ENCODE measurements at regions not wholly inside any gene's neighbourhood (a gene's known extent, or its start where the extent isn't known, plus 50 kb on each side); places are given as distances from the start of the nearest gene placed in this dataset.
"Not testable (repeated sequence)": the region's sequence is repeated elsewhere in the genome, so short reads cannot be mapped to it uniquely, and the experiment has no call there.

DNA sequence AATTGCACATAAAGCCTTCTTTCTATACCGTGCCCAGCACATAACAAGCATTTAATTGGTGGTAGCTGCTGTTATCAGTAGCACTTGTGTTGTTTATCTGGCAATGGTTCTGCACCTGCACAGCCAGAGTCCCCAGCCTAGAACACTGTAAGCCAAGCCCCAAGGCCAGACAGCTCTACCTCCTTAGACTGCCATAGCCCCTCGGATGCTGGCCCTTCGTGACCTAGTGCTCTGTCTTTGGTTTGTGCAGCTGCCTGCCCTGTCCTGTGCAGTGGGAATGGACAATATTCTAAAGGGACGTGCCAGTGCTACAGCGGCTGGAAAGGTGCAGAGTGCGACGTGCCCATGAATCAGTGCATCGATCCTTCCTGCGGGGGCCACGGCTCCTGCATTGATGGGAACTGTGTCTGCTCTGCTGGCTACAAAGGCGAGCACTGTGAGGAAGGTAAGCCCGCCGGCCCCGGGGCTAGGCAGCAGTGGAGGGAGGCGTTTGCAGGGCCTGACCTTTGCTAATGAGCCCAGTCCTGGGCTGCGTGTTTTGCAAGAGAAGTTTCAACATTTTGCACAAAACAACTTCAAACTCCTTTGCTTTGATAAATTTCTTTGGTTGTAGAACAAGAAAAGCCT lies 173.3 kb upstream of the WWC1 start:
- no peak for DNase-seq

DNA sequence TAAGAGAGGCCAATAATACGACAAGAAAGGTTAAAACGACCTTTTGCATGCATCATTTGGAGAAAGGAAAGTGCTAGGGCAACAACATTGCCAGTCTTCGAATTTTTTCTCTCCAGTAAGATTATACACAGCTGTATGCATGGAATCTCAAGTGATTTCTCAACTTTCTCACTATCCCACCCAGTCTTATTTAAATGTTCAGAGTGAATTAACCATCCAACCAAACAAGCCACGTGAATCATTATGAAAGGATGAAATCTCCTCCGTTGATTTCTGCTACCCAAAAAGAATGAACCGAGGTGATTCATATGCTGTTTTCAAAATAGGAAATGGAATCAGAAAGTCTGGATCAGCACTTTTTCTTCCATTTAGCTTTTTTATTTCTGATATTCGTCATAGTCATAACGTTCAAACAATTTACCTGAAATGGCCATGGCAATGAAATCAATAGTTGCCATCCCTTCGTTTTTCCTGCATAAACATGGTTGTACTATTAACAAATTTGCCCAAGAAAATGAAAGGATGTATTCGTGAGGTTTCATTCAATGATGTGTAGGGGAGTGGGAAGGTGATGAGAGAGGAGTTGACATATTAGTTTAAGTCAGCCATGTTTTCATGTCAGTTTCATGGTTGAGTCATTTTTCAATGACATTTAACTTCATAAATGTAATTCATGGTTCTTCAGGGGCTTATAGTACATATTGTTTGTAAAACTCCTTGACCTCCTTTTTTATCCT lies 170.9 kb upstream of the WWC1 start:
- DNase-seq = no peak

DNA sequence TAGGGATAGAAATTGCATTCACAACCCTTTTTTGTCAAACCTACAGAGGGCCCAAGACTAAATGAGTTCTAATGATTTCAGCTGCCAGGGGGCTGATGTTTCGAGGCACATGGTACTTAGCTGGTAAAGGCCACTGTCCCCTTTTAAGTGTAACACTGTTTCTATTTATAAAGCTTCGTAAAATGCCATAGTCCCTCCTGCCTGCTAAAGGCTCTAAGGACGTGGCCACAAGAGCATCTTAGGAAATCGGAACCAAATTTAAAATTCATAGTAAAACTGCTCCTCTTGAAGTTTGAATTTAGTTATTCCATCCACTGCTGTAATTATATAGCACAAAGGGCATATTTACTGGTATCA lies 170.3 kb upstream of the WWC1 start:
- no peak for DNase-seq

DNA sequence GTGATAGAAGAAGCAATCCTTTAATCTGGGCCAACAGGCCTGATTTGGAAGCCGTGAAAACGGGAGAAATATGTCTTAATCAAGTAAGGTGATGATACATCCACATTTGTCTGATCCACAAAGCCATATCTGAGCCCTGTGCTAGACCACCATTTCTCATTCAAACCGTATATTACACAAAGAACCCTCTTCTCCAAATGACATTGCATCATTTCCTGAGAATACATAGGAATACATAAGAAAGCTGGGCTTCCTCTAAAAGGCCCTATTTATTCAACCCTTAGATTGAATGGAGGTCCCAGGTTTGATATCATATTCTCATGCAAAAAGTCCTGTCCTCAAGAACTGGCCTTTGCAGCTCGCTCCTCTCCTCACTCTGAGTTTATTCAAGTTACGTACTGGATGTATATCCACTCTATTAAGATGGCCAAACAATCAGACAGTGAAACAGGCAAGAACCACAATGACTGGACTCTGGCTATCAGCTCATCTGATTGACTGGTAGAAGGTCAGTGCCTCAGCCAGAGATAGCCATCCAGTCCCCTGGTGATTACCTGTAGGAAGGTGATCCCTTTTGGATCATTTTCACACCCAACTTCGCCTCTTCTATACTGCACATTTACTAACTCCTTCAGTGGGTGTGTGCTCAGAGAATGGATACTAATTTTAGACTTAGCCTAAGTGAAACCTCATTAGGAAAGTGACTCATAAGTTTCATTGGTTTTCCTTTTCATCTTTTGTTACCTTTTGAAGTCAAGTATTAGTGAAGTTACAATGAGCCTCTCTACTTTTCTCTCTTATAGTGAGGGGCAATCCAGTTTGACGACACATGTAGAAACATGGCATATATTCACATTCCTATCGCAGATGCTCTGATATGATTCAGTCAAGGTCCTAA lies 167.6 kb upstream of the WWC1 start:
- no peak for DNase-seq

DNA sequence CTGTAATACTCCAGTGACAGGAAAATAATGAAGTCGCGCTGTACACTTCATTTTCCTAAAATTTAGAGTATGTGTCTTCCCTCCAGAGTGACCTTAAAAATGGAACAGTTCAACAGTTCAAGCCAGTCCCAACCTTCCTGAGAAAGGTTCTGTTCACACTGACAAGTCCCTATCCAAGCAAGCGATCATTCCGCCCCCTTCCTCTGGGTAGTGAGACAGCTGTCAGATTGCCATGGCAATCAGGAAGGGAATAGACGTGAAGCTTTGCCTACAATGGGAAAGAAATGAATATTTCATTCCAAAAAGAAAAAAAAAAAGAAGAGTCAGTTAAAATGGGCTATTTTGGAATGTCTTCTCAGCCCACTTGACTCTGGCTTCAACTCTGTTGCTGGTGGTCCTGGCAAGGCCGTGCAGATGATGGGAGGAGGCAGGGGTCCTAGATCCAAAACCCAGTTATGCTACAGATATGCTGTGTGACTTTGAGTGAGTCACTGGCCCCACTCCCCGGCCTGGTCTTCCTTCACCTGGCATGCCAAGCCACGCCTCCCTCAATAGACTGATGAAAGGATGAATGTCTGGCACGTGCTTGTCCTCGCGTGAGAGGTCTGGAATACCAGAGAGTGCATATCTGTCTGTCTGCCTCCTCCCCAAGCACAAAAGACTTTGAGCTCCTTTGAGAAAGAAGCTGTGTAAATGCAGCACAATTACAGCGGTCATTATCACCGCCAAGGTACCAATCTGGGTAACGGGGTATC lies 165.8 kb upstream of the WWC1 start:
- no peak for DNase-seq

DNA sequence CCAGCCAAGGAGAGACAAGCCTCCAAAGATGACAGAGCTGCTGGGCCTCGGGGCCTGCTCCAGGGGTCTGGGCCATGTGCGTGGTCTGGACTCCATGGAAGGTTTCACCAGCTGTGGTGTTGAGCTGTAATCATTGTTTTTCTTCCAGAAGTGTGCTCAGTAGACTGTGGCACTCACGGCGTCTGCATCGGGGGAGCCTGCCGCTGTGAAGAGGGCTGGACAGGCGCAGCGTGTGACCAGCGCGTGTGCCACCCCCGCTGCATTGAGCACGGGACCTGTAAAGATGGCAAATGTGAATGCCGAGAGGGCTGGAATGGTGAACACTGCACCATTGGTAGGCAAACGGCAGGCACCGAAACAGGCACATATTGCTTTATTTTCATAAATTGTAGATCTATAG lies 164.8 kb upstream of the WWC1 start:
- no peak for DNase-seq

DNA sequence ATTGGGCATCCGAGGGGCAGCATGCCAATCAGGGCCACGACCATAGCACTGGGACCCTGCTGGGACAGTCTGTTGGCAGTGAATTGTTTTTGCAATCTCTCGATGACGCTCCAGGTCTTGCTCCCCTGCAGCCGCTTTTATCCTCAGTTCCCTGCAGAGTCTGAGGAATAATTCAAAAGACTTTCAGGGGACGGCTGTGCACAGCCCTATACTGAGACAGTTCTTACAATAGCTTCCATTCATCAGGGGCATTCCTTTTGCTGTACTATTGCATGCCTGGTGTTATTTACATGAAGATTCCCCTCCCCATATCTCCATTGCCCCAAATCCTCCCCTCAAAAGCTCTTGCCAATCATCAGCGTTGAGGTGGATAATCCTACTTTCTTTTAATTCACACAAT lies 163.3 kb upstream of the WWC1 start:
- no peak for DNase-seq

DNA sequence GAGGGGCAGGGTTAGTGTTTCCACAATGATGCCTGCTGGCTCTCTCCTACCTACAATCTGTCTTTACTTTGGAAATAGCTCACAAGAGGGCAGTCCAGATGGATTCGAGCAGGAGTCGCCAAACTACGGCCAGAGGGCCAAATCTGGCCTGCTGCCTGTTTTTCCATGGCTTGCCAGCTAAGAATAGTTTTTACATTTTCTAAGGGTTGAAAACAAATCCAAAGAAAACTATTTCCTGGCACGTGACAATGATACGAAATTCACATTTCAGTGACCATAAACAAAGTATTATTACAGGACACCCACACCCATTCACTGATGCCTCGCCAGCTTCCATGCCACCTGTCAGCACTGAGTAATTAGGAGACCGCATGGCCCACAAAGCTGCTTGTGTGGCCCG lies 162.9 kb upstream of the WWC1 start:
- DNase-seq = no peak

DNA sequence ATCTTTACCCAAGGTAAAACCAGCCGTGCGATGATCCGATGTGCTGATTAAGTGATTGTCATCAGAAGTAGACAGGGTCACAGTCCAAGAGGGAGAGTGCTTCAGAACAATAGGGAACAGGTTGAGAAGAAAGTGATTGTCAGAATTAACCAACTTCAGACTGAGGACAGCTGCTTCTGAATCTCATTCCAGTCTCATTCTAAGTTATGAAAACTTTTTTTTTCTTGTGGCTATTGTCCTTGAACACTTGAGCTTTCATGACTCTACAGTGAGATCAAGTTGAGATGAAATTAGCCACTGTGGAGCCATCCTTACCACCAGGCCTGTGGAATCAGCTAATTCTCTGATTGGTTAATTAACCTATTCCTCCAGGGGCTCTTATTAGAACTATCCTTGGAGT lies 159.9 kb upstream of the WWC1 start:
- no peak for DNase-seq

DNA sequence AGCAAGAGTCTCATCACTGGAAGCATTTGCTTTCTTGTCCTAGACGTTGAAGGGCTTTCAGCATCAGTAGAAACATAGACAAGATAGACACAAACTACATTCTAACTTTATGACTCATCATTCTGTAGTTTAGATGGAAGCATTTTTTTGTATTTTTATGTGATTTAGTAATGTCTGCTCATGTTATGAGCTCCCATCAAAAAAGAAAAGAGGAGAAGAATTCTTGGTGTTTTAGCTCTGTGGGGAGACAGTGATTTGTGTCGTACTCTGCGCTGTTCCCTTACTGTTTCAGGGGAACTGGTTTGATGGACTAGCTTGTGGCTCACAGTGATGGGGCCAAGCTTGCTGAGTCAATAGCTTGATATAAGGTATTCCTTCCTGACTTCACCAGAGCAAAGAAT lies 159.2 kb upstream of the WWC1 start:
- no peak for DNase-seq

DNA sequence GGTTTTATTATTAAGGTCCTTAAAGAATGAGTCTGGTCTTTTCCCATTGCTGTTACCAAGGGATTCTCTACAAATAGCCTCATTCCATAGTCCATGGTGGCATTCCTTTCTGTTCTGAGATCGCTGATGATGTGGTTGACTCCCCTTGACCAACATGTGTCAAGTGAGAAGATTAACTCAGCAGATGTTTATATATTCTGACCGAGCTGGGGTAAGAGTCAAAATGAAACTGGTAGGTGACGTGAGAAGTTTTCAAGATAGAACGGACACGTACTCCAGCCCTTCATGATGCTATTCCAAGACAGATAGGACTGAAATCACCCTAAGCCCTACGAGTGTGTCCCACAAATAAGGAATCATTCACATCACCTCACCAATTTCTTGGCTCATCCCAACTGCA lies 155.5 kb upstream of the WWC1 start:
- DNase-seq = no peak

DNA sequence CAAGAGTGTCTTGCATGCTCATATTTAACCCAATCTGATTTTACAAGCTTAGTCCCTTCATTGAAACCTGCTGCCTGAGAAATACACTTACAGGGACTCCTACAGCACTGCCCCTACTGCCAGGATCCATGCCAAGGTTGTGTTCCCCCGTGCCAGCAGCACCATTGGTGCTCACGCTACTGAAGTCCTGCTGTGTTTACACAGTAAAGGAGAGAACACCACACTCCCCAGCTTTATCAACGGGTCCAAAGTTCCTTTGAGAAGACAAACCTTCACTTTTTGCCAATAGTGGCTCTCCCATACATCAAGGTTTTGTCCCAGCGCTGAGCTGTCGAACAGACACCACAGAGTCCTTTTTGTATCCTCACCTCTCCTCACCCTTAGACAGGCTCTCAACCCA lies 155.1 kb upstream of the WWC1 start:
- DNase-seq = no peak

DNA sequence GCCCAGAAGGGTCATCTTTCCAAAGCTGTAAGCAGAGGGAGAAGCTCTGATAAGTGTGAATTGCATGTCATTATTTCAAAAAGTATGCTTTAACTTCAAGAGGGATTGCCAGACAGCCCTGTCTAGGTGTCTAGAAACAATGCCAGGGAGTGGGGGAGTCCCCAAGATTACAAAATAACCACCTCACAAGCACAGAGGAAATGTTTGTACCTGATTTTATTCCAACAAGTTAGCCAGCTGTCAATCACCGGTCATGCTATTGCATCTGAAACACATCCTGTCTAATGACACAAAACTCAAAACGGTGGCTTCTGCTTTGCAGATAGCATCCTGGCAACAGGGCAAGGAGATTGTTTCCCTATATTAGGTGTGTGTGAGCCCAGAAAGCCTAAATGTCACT lies 154.2 kb upstream of the WWC1 start:
- DNase-seq = no peak

DNA sequence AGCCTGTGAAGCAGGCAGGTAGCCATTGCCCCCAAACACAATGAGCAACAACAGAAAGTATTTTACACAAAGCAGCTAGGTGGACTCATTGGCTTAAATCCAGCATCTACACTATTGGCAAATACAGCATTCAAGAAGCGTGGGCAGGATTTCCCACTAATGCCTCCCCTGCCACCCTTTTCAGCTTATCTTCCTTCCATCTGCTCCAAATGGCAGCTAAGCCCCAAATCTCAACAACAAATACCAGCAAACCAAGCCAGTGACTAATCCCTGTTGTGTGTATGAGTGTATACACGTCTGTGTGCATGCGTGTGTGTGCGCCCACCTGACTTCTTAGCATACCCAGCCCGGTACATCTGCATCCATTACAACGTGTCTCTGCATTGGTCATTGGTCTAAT lies 151.2 kb upstream of the WWC1 start:
- no peak for DNase-seq

DNA sequence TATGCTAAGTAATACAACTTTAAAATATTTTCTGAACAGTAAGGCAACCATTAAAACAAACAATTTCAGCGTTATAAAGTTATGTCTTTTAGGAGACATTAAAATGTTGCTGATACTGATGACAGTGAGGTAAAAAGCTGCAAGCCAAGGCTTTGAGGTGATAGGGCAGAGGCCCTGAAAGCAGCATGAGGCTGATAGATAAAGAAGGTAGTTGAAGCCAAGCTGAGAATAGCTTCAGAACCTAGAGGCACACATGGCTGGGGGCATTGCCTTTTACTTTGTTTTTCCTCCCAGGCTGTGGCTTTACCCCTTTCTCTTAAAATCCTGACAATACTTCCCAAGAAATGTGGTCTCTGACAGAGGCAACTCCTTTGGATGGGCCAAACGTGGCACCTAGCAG lies 149.0 kb upstream of the WWC1 start:
- DNase-seq = no peak

DNA sequence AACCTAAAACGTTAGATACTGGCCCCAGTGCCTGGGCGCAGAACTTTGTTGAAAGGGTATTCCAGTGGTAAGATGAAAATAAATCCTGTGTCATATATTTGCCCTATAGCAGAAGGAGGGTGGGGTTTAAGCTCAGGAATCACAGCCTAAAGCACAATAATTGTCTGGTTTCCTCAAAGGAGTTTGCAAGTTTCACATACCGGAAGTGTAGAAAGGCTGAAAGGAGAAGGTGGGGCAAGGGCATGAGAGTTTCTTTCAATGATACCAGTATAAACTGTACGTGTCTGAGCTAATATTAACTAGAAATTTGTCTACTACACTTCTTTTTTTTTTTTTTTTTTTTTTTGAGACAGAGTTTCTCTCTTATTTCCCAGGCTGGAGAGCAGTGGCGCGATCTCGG lies 147.9 kb upstream of the WWC1 start:
- DNase-seq = not testable (repeated sequence)

DNA sequence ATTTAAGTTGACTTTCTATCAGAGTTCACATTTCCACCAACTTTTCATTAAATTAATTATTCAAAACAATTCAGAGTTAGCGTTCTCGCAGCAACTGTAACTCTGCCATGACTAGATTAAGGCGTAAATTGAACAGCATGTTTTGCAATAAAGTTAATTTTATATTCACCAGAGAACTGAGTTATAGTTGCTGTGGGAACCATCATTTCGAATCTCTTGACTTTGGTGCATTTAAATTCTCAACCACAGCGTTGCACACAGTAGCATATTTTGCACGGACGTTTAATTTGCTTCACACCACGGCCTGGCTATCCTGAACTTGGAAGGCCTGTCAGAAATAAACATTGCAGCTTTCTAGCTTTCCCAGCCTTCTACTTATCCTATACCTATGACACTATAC lies 144.3 kb upstream of the WWC1 start:
- DNase-seq = no peak

DNA sequence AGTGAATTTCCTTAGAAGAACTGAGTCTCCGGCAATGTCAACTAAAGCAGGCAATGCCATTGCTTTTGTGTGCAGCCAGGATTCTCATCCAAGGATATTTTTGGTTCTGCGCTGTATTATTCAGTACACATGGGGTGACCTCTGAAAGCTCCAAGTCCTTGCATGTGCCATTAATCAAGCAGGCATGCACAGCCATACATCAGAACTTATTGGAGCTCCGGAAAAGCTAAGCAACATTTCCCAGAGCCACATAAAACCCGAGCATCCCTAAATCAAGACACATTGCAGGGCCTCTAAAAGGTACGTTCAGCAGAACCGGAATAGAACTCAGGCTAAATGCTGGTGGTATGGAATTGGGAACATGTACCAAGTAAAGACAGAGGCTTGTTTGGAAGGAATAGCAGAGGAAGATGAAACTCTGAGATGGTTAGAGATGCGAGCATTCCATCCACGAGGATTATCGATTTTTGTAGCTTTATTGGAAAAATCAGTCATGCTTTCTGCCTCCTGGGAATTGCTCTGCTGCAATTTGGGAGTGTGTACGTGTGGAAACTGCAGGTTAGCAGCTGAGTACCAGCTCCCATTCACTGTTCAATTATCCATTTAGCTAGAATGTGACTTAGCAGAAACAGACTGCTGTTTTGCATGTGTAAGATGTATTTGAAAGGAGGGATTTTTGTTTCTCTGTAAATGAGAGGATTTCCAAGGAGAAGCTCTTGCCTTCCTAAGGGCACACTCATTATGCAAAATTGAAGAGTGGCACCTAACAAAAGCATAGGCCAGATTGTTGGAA lies 143.7 kb upstream of the WWC1 start:
- no peak for DNase-seq

DNA sequence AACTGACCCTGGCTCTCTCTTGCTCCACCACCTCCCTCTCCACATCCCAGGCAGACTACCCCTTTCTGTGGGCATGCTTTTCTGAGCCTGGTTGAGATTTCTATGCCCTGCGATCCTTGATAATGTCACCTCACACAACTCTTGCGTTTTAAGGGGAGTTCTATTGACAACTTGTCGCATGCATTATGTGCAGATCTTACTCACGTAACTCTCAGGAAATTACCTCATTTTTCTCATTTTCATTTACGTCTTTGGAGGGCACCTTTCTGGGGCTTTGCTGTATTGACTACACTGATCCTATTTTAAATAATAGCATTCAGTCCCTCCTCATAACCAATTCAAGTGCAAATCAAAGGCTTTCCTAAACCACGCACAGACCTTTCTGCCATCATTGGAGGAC lies 140.4 kb upstream of the WWC1 start:
- DNase-seq = no peak

DNA sequence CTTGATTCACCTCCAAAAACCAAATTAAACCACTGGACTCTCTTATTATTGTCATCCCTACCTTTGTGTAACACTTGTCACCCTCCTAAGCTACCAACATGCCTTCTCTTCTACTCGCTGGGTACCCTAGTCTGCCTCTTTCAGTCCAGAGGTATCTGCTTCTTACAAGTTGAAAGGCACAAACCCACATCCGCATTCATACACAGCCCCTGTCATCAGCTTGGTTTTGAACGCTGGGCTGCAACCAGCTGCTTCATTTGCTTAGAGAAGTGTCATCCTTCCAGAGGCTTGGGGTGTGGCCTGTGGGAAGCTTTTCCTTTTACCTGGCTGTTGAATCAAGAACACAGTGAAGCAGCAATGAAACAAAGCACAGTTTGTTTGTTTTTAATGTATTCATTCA lies 138.8 kb upstream of the WWC1 start:
- no peak for DNase-seq

DNA sequence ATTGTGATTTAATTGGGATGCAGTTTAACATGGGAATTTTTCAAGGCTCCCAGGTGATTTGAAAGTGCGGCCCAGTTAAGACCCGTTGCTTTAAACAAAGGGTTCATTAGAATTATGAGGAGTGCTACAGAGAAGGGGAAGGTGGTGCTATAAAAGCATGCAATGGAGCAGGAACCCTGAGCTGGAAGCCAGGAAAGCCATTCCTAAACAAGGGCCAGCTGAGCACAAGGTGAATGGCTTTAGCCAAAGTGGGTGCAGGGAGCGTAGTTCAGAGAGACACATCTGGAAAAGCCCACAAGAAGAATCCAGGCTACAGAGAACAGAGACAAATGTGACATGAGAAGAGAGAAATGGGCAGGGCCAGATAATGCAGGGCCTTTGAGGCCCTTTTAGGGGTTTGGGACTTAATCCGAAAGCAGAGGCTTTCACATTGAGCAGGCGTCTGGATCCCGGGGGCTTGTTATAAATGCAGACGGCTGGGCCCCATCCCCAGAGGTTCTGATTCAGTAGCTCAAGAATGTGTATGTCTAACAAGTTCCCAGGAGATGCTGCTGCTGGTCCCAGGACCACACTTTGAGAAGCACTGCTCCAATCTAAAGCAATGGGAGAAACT lies 138.1 kb upstream of the WWC1 start:
- no peak for DNase-seq

DNA sequence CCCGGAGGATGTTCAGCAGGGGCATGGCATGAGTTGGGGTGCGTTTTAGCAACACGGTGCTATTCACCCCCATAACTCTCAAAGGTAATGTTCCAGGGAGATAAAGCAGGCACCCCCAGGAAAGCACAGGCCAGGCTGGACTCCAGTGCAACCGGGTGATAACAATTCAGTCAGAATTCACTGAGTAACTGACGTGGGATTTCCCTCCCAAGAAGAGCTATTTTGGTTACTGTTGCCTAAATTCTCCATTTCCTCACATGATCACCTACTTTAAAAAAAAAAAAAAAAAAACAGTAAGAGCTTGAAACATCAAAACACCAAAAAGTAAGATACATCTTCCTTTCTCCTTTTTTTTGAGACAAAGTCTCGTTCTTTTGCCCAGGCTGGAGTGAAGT lies 137.6 kb upstream of the WWC1 start:
- DNase-seq = no peak

All from activated CD8-positive, alpha-beta memory T cell treated with anti-CD3 and anti-CD28 coated beads, Interleukin-2, amount 50 U/mL, for 4 hours (primary cell).